Natural killer cell treated with Interleukin-12 subunit alpha and Interleukin-12 subunit beta and Interleukin-15 and Interleukin-18, amount 100 ng/mL, for 72 hours (primary cell): ENCODE measurements at regions not wholly inside any gene's neighbourhood (a gene's known extent, or its start where the extent isn't known, plus 50 kb on each side); places are given as distances from the start of the nearest gene placed in this dataset.

Source experiments
- ATAC-seq, 2 donors: fragments of 150-1000 bp; cut with Tn5 transposase in 1 of 2; sonication (Bioruptor Pico), chemical (Tn5 transposase) in 1 of 2; 2 replicates each; pipeline ENCODE4 v1.10.0; 2021
- DNase-seq: peaks from one replicate; pipeline ENCODE4 v3.0.0; 2022; ENCODE audit warnings: low spot score
- H3K27ac Mint-ChIP-seq, 2 donors: 1 replicate in 1 of 2; 2 replicates in 1 of 2; pipeline ENCODE4 v1.8.0; 2022; ENCODE audit warnings: mixed read lengths in 2 of 2, mild to moderate bottlenecking in 1 of 2, moderate library complexity in 1 of 2
- H3K27me3 Mint-ChIP-seq, 2 donors: 1 replicate in 1 of 2; 2 replicates in 1 of 2; pipeline ENCODE4 v1.8.0; 2022; ENCODE audit warnings: mixed read lengths in 2 of 2
- H3K36me3 Mint-ChIP-seq: one replicate; pipeline ENCODE4 v1.8.0; 2022; ENCODE audit warnings: mixed read lengths
- H3K4me1 Mint-ChIP-seq, 2 donors: 1 replicate in 1 of 2; 2 replicates in 1 of 2; pipeline ENCODE4 v1.8.0; 2022; ENCODE audit warnings: low read depth in 2 of 2, mixed read lengths in 2 of 2, mild to moderate bottlenecking in 1 of 2
- H3K4me3 Mint-ChIP-seq: one replicate; pipeline ENCODE4 v1.8.0; 2022; ENCODE audit warnings: mixed read lengths
- H3K9me3 Mint-ChIP-seq: 2 replicates; pipeline ENCODE4 v1.8.0; 2022; ENCODE audit warnings: mixed read lengths

GRCh38 chr15:61755467-61755866 lies 304.8 kb downstream of the VPS13C start:
- DNase-seq: no peak
- no peak overlapping the region for H3K27ac Mint-ChIP-seq
- ATAC-seq: no peak
- H3K4me3 Mint-ChIP-seq: no peak overlapping the region
- H3K4me1 Mint-ChIP-seq: peaks cover 7 to 10% of the 10 kb centered on the region in 2 donors
- no peaks in the 10 kb centered on the region for H3K36me3 Mint-ChIP-seq
- H3K9me3 Mint-ChIP-seq: no peaks in the 10 kb centered on the region
- H3K27me3 Mint-ChIP-seq: peaks cover 0 to 7% of the 10 kb centered on the region in 2 donors

- no peaks in the 10 kb centered on the region for H3K36me3 Mint-ChIP-seq
- peak; percentile 46 to 78 for ATAC-seq
Measured at GRCh38 chr15:61753018-61753710, 307.1 kb downstream of the VPS13C start.

GRCh38 chr15:61752001-61752400 lies 308.2 kb downstream of the VPS13C start:
- Mint-ChIP-seq H3K4me3 (no peak overlapping the region), H3K36me3 (no peaks in the 10 kb centered on the region), H3K9me3 (no peaks in the 10 kb centered on the region), H3K4me1 (peaks cover 7 to 10% of the 10 kb centered on the region in 2 donors), H3K27ac (no peak overlapping the region), H3K27me3 (peaks cover 3 to 13% of the 10 kb centered on the region in 2 donors)
- DNase-seq: no peak
- no peak for ATAC-seq

More at GRCh38 chr15:61753018-61753710, 307.1 kb downstream of the VPS13C start:
- no peaks in the 10 kb centered on the region for H3K9me3 Mint-ChIP-seq
- DNase-seq: no peak
- H3K4me3 Mint-ChIP-seq: no peak overlapping the region
- H3K4me1 Mint-ChIP-seq: peaks cover 7 to 10% of the 10 kb centered on the region in 2 donors
- no peak overlapping the region for H3K27ac Mint-ChIP-seq
- peaks cover 3 to 13% of the 10 kb centered on the region in 2 donors for H3K27me3 Mint-ChIP-seq

- H3K4me3 Mint-ChIP-seq: no peak overlapping the region
- H3K9me3 Mint-ChIP-seq: no peaks in the 10 kb centered on the region
- H3K36me3 Mint-ChIP-seq: no peaks in the 10 kb centered on the region
- no peak for ATAC-seq
- no peak for DNase-seq
- peaks cover 7 to 10% of the 10 kb centered on the region in 2 donors for H3K4me1 Mint-ChIP-seq
- H3K27ac Mint-ChIP-seq: peak overlapping the region in 1 of 2 donors; percentile 38
- peaks cover 7 to 17% of the 10 kb centered on the region in 2 donors for H3K27me3 Mint-ChIP-seq
Measured at GRCh38 chr15:61750271-61751084, 309.8 kb downstream of the VPS13C start.

- no peak overlapping the region for H3K4me3 Mint-ChIP-seq
- no peak for ATAC-seq
- no peaks in the 10 kb centered on the region for H3K36me3 Mint-ChIP-seq
- peaks cover 15 to 27% of the 10 kb centered on the region in 2 donors for H3K27me3 Mint-ChIP-seq
- H3K4me1 Mint-ChIP-seq: peaks cover 7% of the 10 kb centered on the region in 2 donors
- H3K27ac Mint-ChIP-seq: no peak overlapping the region
- H3K9me3 Mint-ChIP-seq: no peaks in the 10 kb centered on the region
- no peak for DNase-seq
Measured at GRCh38 chr15:61749169-61749568, 311.1 kb downstream of the VPS13C start.

- ATAC-seq (no peak), DNase-seq (no peak)
- Mint-ChIP-seq H3K27ac (no peak overlapping the region), H3K27me3 (peaks cover 16 to 27% of the 10 kb centered on the region in 2 donors), H3K9me3 (no peaks in the 10 kb centered on the region), H3K36me3 (no peaks in the 10 kb centered on the region), H3K4me3 (no peak overlapping the region), H3K4me1 (peaks cover 2 to 3% of the 10 kb centered on the region in 2 donors)
Measured at GRCh38 chr15:61748529-61748928, 311.7 kb downstream of the VPS13C start.

GRCh38 chr15:61746589-61746988 lies 313.7 kb downstream of the VPS13C start:
- Mint-ChIP-seq H3K36me3 (no peaks in the 10 kb centered on the region), H3K4me3 (no peak overlapping the region), H3K27me3 (peaks cover 18 to 27% of the 10 kb centered on the region in 2 donors), H3K4me1 (no peaks in the 10 kb centered on the region), H3K27ac (no peak overlapping the region), H3K9me3 (no peaks in the 10 kb centered on the region)
- DNase-seq (no peak), ATAC-seq (no peak)

- peaks cover 14 to 15% of the 10 kb centered on the region in 2 donors for H3K27me3 Mint-ChIP-seq
- DNase-seq (no peak), ATAC-seq (no peak)
- H3K36me3 Mint-ChIP-seq: no peaks in the 10 kb centered on the region
- H3K9me3 Mint-ChIP-seq: no peaks in the 10 kb centered on the region
- H3K4me3 Mint-ChIP-seq: no peak overlapping the region
- no peaks in the 10 kb centered on the region for H3K4me1 Mint-ChIP-seq
- H3K27ac Mint-ChIP-seq: no peak overlapping the region
Measured at GRCh38 chr15:61743345-61743909, 316.8 kb downstream of the VPS13C start.

GRCh38 chr15:61742591-61742990 lies 317.7 kb downstream of the VPS13C start:
- Mint-ChIP-seq H3K27ac (no peak overlapping the region), H3K4me1 (no peaks in the 10 kb centered on the region), H3K36me3 (no peaks in the 10 kb centered on the region), H3K4me3 (no peak overlapping the region), H3K9me3 (no peaks in the 10 kb centered on the region), H3K27me3 (peaks cover 14 to 15% of the 10 kb centered on the region in 2 donors)
- DNase-seq (no peak), ATAC-seq (no peak)

- ATAC-seq (no peak), DNase-seq (no peak)
- H3K9me3 Mint-ChIP-seq: no peaks in the 10 kb centered on the region
- H3K4me3 Mint-ChIP-seq: no peak overlapping the region
- peaks cover 7 to 8% of the 10 kb centered on the region in 2 donors for H3K4me1 Mint-ChIP-seq
- H3K27ac Mint-ChIP-seq: no peak overlapping the region
- H3K27me3 Mint-ChIP-seq: peaks cover under 1 to 5% of the 10 kb centered on the region in 2 donors
- no peaks in the 10 kb centered on the region for H3K36me3 Mint-ChIP-seq
Measured at GRCh38 chr15:61736790-61737189, 323.5 kb downstream of the VPS13C start.

- ATAC-seq (no peak), DNase-seq (no peak)
- H3K9me3 Mint-ChIP-seq: no peaks in the 10 kb centered on the region
- no peak overlapping the region for H3K27ac Mint-ChIP-seq
- H3K4me1 Mint-ChIP-seq: peaks cover under 1 to 7% of the 10 kb centered on the region in 2 donors
- H3K36me3 Mint-ChIP-seq: no peaks in the 10 kb centered on the region
- peaks cover 5 to 21% of the 10 kb centered on the region in 2 donors for H3K27me3 Mint-ChIP-seq
- no peak overlapping the region for H3K4me3 Mint-ChIP-seq
Measured at GRCh38 chr15:61731099-61731498, 329.1 kb downstream of the VPS13C start.

- DNase-seq (no peak), ATAC-seq (no peak)
- no peak overlapping the region for H3K4me3 Mint-ChIP-seq
- H3K4me1 Mint-ChIP-seq: peaks cover 0 to 7% of the 10 kb centered on the region in 2 donors
- H3K27ac Mint-ChIP-seq: no peak overlapping the region
- peaks cover 8 to 29% of the 10 kb centered on the region in 2 donors for H3K27me3 Mint-ChIP-seq
- H3K9me3 Mint-ChIP-seq: no peaks in the 10 kb centered on the region
- H3K36me3 Mint-ChIP-seq: no peaks in the 10 kb centered on the region
Measured at GRCh38 chr15:61729646-61730045, 330.6 kb downstream of the VPS13C start.

- Mint-ChIP-seq H3K4me1 (no peaks in the 10 kb centered on the region), H3K27ac (no peak overlapping the region), H3K9me3 (no peaks in the 10 kb centered on the region), H3K4me3 (no peak overlapping the region), H3K27me3 (peaks cover 16 to 37% of the 10 kb centered on the region in 2 donors), H3K36me3 (no peaks in the 10 kb centered on the region)
- ATAC-seq (no peak), DNase-seq (no peak)
Measured at GRCh38 chr15:61726166-61726565, 334.1 kb downstream of the VPS13C start.

GRCh38 chr15:61725251-61725650 lies 335.0 kb downstream of the VPS13C start:
- Mint-ChIP-seq H3K4me1 (no peaks in the 10 kb centered on the region), H3K9me3 (no peaks in the 10 kb centered on the region), H3K36me3 (no peaks in the 10 kb centered on the region), H3K4me3 (no peak overlapping the region), H3K27me3 (peaks cover 16 to 37% of the 10 kb centered on the region in 2 donors), H3K27ac (no peak overlapping the region)
- DNase-seq (no peak), ATAC-seq (no peak)
